ENCODE measurements at regions not wholly inside any gene's neighbourhood (a gene's known extent, or its start where the extent isn't known, plus 50 kb on each side); places are given as distances from the start of the nearest gene placed in this dataset.

- TF ChIP-seq POLR2AphosphoS5 (IDR thresholded peaks at IDR 0.05; ENCODE audit: low read depth, low read length) (peak; percentile 28; the same call in 1 of the 2 replicates), POLR2A (IDR thresholded peaks at IDR 0.05; ENCODE audit: low read depth, low read length) (no peak), TAF1 (IDR thresholded peaks at IDR 0.05; ENCODE audit: borderline replicate concordance, low read depth, low read length) (0 out of 2 replicates have a peak, but pooled peaks have one; percentile 15)
These were observed 119.3 kb upstream of the MDM1 start for GRCh38 chr12:68451261-68452077.

All from GM12892 (cell line).